Trophoblast cell (in vitro differentiated cells and primary cell): ENCODE measurements at regions not wholly inside any gene's neighbourhood (a gene's known extent, or its start where the extent isn't known, plus 50 kb on each side); places are given as distances from the start of the nearest gene placed in this dataset.
A peak's percentile ranks its signal among the peaks of the same experiment; 100 is the strongest.

ENCODE experiments used
- DNase-seq, 2 donors: peaks; one replicate each; pipeline ENCODE4 v3.0.0-alpha.2; 2016
- H2AFZ ChIP-seq: 2 replicates; pipeline ENCODE4 v1.6.1; 2013; ENCODE audit warnings: low read length, moderate library complexity, mild to moderate bottlenecking; ENCODE audit not compliant: insufficient read depth, poor library complexity
- H2AK5ac ChIP-seq: 2 replicates; pipeline ENCODE4 v1.6.1; 2013; ENCODE audit warnings: mild to moderate bottlenecking, low read length
- H2BK120ac ChIP-seq: 2 replicates; pipeline ENCODE4 v1.6.1; 2013; ENCODE audit warnings: low read length, mild to moderate bottlenecking, moderate library complexity; ENCODE audit not compliant: insufficient read depth, poor library complexity
- H2BK12ac ChIP-seq: 2 replicates; pipeline ENCODE4 v1.6.1; 2013; ENCODE audit warnings: mild to moderate bottlenecking, low read length, moderate library complexity
- H2BK5ac ChIP-seq: 2 replicates; pipeline ENCODE4 v1.6.1; 2013; ENCODE audit warnings: low read length, low read depth, moderate library complexity, mild to moderate bottlenecking; ENCODE audit not compliant: poor library complexity
- H3K14ac ChIP-seq: 2 replicates; pipeline ENCODE4 v1.6.1; 2013; ENCODE audit warnings: mild to moderate bottlenecking, low read length
- H3K18ac ChIP-seq: 2 replicates; pipeline ENCODE4 v1.6.1; 2013; ENCODE audit warnings: mild to moderate bottlenecking, low read length
- H3K23ac ChIP-seq: 2 replicates; pipeline ENCODE4 v1.6.1; 2013; ENCODE audit warnings: low read length
- H3K27ac ChIP-seq: 2 replicates; pipeline ENCODE4 v1.5.1; 2013; ENCODE audit warnings: low read depth, mild to moderate bottlenecking, inconsistent platforms, low read length, moderate library complexity
- H3K27me3 ChIP-seq: 2 replicates; pipeline ENCODE4 v1.6.1; 2013; ENCODE audit warnings: inconsistent platforms, mild to moderate bottlenecking, low read length, moderate library complexity; ENCODE audit not compliant: insufficient read depth
- H3K36me3 ChIP-seq, 2 experiments: 1 replicate in 1 of 2; 2 replicates in 1 of 2; pipeline ENCODE4 v1.6.1; 2013; ENCODE audit warnings: low read length in 2 of 2, mild to moderate bottlenecking in 2 of 2, moderate library complexity in 1 of 2; ENCODE audit not compliant: insufficient read depth in 2 of 2, control insufficient read depth in 1 of 2
- H3K4ac ChIP-seq: 2 replicates; pipeline ENCODE4 v1.6.1; 2013; ENCODE audit warnings: low read depth, mild to moderate bottlenecking, low read length, moderate library complexity
- H3K4me1 ChIP-seq, 2 experiments: 1 replicate in 1 of 2; 2 replicates in 1 of 2; pipeline ENCODE4 v1.6.1; 2013; ENCODE audit warnings: low read length in 2 of 2, mild to moderate bottlenecking in 2 of 2, moderate library complexity in 1 of 2; ENCODE audit not compliant: insufficient read depth in 2 of 2, control insufficient read depth in 1 of 2
- H3K4me2 ChIP-seq: 2 replicates; pipeline ENCODE4 v1.6.1; 2013; ENCODE audit warnings: inconsistent platforms, mild to moderate bottlenecking, low read length, moderate library complexity
- H3K4me3 ChIP-seq: 2 replicates; pipeline ENCODE4 v1.5.1; 2013; ENCODE audit warnings: mild to moderate bottlenecking, low read depth, low read length, inconsistent platforms
- H3K79me1 ChIP-seq: one replicate; pipeline ENCODE4 v1.6.1; 2013; ENCODE audit warnings: low read length
- H3K79me2 ChIP-seq: 2 replicates; pipeline ENCODE4 v1.6.1; 2013; ENCODE audit warnings: low read length, mild to moderate bottlenecking; ENCODE audit not compliant: control insufficient read depth, insufficient read depth, poor library complexity
- H3K9ac ChIP-seq: 2 replicates; pipeline ENCODE4 v1.6.1; 2013; ENCODE audit warnings: mild to moderate bottlenecking, low read length
- H3K9me3 ChIP-seq: 2 replicates; pipeline ENCODE4 v1.6.1; 2013; ENCODE audit warnings: low read depth, mild to moderate bottlenecking, control low read depth, inconsistent platforms, low read length; ENCODE audit not compliant: insufficient read depth
- H4K12ac ChIP-seq: 2 replicates; pipeline ENCODE4 v1.6.1; 2013; ENCODE audit warnings: low read depth, mild to moderate bottlenecking, low read length, moderate library complexity
- H4K8ac ChIP-seq: 2 replicates; pipeline ENCODE4 v1.6.1; 2013; ENCODE audit warnings: low read depth, mild to moderate bottlenecking, low read length, moderate library complexity
- H4K91ac ChIP-seq: one replicate; pipeline ENCODE4 v1.6.1; 2013; ENCODE audit warnings: low read depth, mild to moderate bottlenecking, low read length, moderate library complexity
- WGBS: extraction: QIAGEN DNeasy Blood & Tissue Kit; methylation state at CpG from one replicate; pipeline ENCODE4 v1.1.7; 2013; ENCODE audit warnings: missing lambda C conversion rate; ENCODE audit not compliant: insufficient read length, insufficient coverage; ENCODE audit errors: extremely low coverage; 5-methylcytosine and 5-hydroxymethylcytosine counted together

GRCh38 chr2:215611609-215612386 is 175.9 kb upstream of the FN1 start:
- no CpG with 5 or more reads among the region's 7 CpGs for WGBS
- peak overlapping the region; percentile 92 for H2BK12ac ChIP-seq
- H3K36me3 ChIP-seq = peaks cover 0 to 9% of the 10 kb centered on the region in 2 experiments
- H3K18ac ChIP-seq = no peak overlapping the region
- H3K4me3 ChIP-seq = no peak overlapping the region
- peaks cover 6% of the 10 kb centered on the region for H3K79me2 ChIP-seq
- no peak overlapping the region for H3K4ac ChIP-seq
- DNase-seq = peak in 1 of 2 donors; percentile 52
- no peaks in the 10 kb centered on the region for H3K27me3 ChIP-seq
- no peak overlapping the region for H3K9ac ChIP-seq
- H3K27ac ChIP-seq = peak overlapping the region; percentile 78
- H3K9me3 ChIP-seq = peaks cover 3% of the 10 kb centered on the region
- H4K12ac ChIP-seq = no peak overlapping the region
- no peak overlapping the region for H3K23ac ChIP-seq
- H2AK5ac ChIP-seq = no peak overlapping the region
- peak overlapping the region; percentile 50 for H4K91ac ChIP-seq
- no peak overlapping the region for H2BK5ac ChIP-seq
- no peak overlapping the region for H2AFZ ChIP-seq
- H3K14ac ChIP-seq = no peak overlapping the region
- peak overlapping the region; percentile 47 for H2BK120ac ChIP-seq
- no peak overlapping the region for H4K8ac ChIP-seq
- peaks cover 41% of the 10 kb centered on the region for H3K79me1 ChIP-seq
- no peak overlapping the region for H3K4me2 ChIP-seq
- H3K4me1 ChIP-seq = peaks cover 5 to 21% of the 10 kb centered on the region in 2 experiments

- Histone ChIP-seq H4K8ac (peak overlapping the region; percentile 62), H3K27ac (peak overlapping the region; percentile 57), H3K36me3 (no peaks in the 10 kb centered on the region), H3K9me3 (no peaks in the 10 kb centered on the region), H3K27me3 (no peaks in the 10 kb centered on the region), H2AFZ (no peak overlapping the region), H3K4me3 (no peak overlapping the region), H3K79me2 (peaks cover 2% of the 10 kb centered on the region), H2BK120ac (peak overlapping the region; percentile 77), H3K14ac (peak overlapping the region; percentile 48), H2AK5ac (peak overlapping the region; percentile 6), H3K23ac (no peak overlapping the region), H3K9ac (no peak overlapping the region), H2BK12ac (peak overlapping the region; percentile 87), H4K12ac (no peak overlapping the region), H3K18ac (peak overlapping the region; percentile 81), H3K79me1 (peaks cover 25% of the 10 kb centered on the region), H4K91ac (peak overlapping the region; percentile 87), H3K4ac (no peak overlapping the region), H3K4me2 (no peak overlapping the region), H2BK5ac (peak overlapping the region; percentile 83), H3K4me1 (peaks cover 5 to 21% of the 10 kb centered on the region in 2 experiments)
- no CpG with 5 or more reads among the region's 8 CpGs for WGBS
- DNase-seq = peak; percentile 71 to 88
These were observed 173.5 kb upstream of the FN1 start for GRCh38 chr2:215609089-215610032.

- Histone ChIP-seq H4K91ac (no peak overlapping the region), H2AFZ (no peak overlapping the region), H2BK120ac (no peak overlapping the region), H3K27ac (peak overlapping the region; percentile 57), H3K18ac (no peak overlapping the region), H3K4me2 (no peak overlapping the region), H3K79me2 (no peaks in the 10 kb centered on the region), H3K4me3 (no peak overlapping the region), H3K36me3 (no peaks in the 10 kb centered on the region), H3K79me1 (peaks cover 14% of the 10 kb centered on the region), H3K14ac (no peak overlapping the region), H3K27me3 (no peaks in the 10 kb centered on the region), H3K9me3 (no peaks in the 10 kb centered on the region), H3K23ac (no peak overlapping the region), H2BK12ac (no peak overlapping the region), H2AK5ac (no peak overlapping the region), H2BK5ac (no peak overlapping the region), H3K9ac (no peak overlapping the region), H3K4me1 (peaks cover 0 to 11% of the 10 kb centered on the region in 2 experiments), H3K4ac (no peak overlapping the region), H4K12ac (no peak overlapping the region), H4K8ac (no peak overlapping the region)
- DNase-seq = peak in 1 of 2 donors; percentile 36
- no CpG with 5 or more reads among the region's 1 CpG for WGBS
These were observed 171.9 kb upstream of the FN1 start for GRCh38 chr2:215607766-215608165.

GRCh38 chr2:215606219-215606618 is 170.4 kb upstream of the FN1 start:
- no peak overlapping the region for H2BK12ac ChIP-seq
- no peaks in the 10 kb centered on the region for H3K79me2 ChIP-seq
- no peak overlapping the region for H3K14ac ChIP-seq
- H3K4me2 ChIP-seq = no peak overlapping the region
- peaks cover 8% of the 10 kb centered on the region for H3K79me1 ChIP-seq
- H2AFZ ChIP-seq = no peak overlapping the region
- no CpG with 5 or more reads among the region's 2 CpGs for WGBS
- H3K4me1 ChIP-seq = peaks cover 0 to 6% of the 10 kb centered on the region in 2 experiments
- H2BK5ac ChIP-seq = no peak overlapping the region
- no peak overlapping the region for H3K4ac ChIP-seq
- H3K4me3 ChIP-seq = no peak overlapping the region
- no peaks in the 10 kb centered on the region for H3K9me3 ChIP-seq
- H3K36me3 ChIP-seq = no peaks in the 10 kb centered on the region
- DNase-seq = no peak
- H3K27ac ChIP-seq = no peak overlapping the region
- H4K8ac ChIP-seq = no peak overlapping the region
- H3K23ac ChIP-seq = no peak overlapping the region
- H4K12ac ChIP-seq = no peak overlapping the region
- H3K27me3 ChIP-seq = no peaks in the 10 kb centered on the region
- no peak overlapping the region for H3K9ac ChIP-seq
- no peak overlapping the region for H2AK5ac ChIP-seq
- peak overlapping the region; percentile 20 for H2BK120ac ChIP-seq
- no peak overlapping the region for H3K18ac ChIP-seq
- peak overlapping the region; percentile 46 for H4K91ac ChIP-seq
